ENCODE measurements at regions not wholly inside any gene's neighbourhood (a gene's known extent, or its start where the extent isn't known, plus 50 kb on each side); places are given as distances from the start of the nearest gene placed in this dataset.

- TF ChIP-seq POLR2A (IDR thresholded peaks at IDR 0.05) (no peak), CTCF (IDR thresholded peaks at IDR 0.05) (no peak)
Observed at GRCh38 chr17:33373273-33373672, 80.2 kb upstream of the ASIC2 start.

Data from gastroesophageal sphincter (tissue), 3 donors.